Stimulated activated CD4-positive, alpha-beta T cell treated with anti-CD3 and anti-CD28 coated beads, Interleukin-1b, Interleukin-23, amount 100 ng/mL, for 1 hour (primary cell): ENCODE measurements at regions not wholly inside any gene's neighbourhood (a gene's known extent, or its start where the extent isn't known, plus 50 kb on each side); places are given as distances from the start of the nearest gene placed in this dataset.
"Not testable (repeated sequence)": the region's sequence is repeated elsewhere in the genome, so short reads cannot be mapped to it uniquely, and the experiment has no call there.

ENCODE experiments used
- DNase-seq, 2 donors: peaks; one replicate each; pipeline ENCODE4 v3.0.0-alpha.2; 2020; ENCODE audit warnings: low read depth in 2 of 2

DNA sequence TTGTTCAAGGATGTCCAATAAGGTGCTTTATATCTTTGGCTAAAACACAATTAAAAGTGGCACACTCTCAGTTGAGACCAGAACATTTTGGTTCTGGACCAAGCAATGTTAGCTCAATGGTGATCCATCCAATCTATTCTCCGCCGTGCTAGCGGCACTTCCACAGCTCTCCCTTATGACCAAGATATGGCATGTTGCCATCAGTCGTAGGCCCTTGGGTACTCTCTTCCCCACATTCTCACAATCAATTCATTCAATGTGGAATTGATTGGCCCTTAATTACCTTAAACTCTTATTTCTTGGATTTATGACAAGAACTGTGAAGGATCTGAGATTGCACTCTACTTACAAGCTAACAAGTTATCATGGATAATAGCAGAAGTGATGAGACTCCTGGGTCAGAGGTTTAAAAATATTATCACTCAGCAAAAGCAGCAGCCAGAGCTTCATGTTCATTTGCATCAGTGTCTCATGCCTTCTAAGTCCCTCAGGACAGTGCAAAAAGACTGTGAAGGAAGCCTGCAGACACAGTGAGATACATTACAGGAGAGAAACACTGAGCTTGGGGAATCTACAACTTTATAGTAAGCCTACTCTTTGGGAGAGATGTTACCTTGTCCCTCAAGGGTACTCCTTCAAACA lies 80.0 kb upstream of the ARG1 start:
- DNase-seq: no peak

DNA sequence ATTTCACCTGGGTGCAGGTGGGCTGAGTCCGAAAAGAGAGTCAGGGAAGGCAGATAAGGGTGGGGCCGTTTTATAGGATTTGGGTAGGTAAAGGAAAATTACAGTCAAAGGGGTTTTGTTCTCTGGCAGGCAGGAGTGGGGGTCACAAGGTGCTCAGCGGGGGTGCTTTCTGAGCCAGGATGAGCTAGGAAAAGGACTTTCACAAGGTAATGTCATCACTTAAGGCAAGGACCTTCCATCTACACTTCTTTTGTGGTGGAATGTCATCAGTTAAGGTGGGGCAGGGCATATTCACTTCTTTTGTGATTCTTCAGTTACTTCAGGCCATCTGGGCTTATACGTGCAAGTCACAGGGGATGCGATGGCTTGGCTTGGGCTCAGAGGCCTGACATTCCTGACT lies 68.6 kb upstream of the ARG1 start:
- not testable (repeated sequence) for DNase-seq

DNA sequence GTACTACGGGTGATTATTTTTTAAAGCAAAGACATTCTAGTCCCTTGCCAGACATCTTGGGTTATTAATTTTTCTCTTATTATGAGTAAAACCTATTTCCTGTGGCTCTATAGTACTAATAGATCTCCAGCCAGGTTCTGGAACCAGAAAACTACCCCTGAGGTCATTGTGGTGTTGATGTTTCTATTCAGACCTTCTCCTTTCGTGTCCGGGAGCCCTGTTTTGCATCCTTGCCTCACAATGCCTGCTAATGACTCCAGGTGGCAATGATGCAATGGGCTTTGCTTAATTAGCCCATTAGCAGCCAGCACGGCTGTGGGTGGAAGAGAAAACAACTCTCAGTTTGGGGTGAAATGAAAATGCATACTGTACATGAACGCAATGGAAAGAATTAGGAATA lies 62.9 kb upstream of the ARG1 start:
- no peak for DNase-seq

DNA sequence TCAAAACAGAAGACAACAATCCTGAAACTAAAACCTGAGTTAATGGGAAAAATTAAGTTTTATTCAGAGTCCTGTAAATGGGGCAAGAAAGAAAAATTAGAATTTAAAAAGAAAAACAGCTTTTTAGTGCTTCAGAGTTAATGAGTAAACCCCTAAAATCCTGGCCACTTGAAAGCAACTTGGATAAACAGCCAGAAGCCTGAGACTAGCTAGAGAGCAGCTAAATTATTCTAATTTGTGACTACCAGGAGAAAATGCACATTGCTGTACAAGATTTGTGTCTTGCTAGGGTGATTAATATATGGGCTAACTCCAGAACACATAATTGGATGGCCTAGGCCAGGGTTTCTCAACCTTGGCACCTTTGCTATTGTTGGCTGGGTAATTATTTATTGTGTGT lies 62.4 kb upstream of the ARG1 start:
- no peak for DNase-seq

DNA sequence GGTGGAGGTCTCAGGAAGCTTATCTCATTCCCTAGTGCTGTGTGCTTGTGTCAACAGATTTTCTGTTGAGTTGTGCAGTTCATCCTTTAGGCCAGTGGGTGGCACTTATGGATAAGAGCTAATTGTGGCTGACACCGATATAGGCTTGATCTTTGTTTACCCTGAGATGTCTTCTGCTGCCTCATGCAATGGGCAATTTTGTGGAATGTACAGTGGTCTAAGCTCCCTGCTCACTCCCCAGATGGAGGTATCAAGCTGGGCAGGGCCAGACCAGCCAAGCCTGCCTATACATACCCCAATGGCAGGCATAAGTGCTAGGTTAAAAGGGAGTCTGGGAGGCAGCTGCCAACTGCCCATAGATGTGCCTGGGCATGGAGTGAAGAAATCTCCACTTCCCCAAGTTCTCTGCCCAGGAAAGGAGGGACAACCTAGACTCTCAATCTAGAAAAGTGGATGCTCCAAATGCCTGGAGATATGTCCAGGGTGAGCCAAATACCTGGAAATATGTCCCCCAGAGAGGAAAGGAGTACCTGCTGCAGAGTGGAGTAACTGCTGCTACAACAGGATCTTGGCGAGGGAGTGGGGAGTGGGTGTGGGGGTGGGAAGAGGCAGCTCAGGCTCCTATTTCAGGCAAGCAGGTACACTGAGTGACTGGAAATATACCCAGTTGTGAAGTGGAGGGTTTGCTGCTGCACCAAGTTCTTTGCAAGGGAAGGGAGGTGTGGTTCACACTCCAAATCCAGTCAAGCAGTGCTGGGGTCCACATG lies 53.2 kb upstream of the ARG1 start:
- DNase-seq: peak in 1 of 2 donors; percentile 27
